GM10266 (cell line): ENCODE measurements at regions not wholly inside any gene's neighbourhood (a gene's known extent, or its start where the extent isn't known, plus 50 kb on each side); places are given as distances from the start of the nearest gene placed in this dataset.

Experiments
- DNase-seq: peaks from one replicate; pipeline ENCODE4 v3.0.0; 2012; ENCODE audit errors: extremely low spot score
- CTCF ChIP-seq: IDR thresholded peaks from 2 replicates; pipeline ENCODE4 v1.5.1; 2012; ENCODE audit warnings: mild to moderate bottlenecking, low read depth; ENCODE audit not compliant: control insufficient read depth, insufficient read depth; ENCODE audit errors: missing control alignments

GRCh38 chr4:142922720-142923119 lies 76.6 kb upstream of the INPP4B start:
- TF ChIP-seq CTCF, result no peak
- no peak for DNase-seq

GRCh38 chr4:142923619-142924018 lies 77.5 kb upstream of the INPP4B start:
- TF ChIP-seq CTCF, result no peak
- DNase-seq, result no peak

GRCh38 chr4:142925161-142925560 lies 79.1 kb upstream of the INPP4B start:
- TF ChIP-seq CTCF, result no peak
- DNase-seq, result no peak

GRCh38 chr4:142927721-142928120 lies 81.6 kb upstream of the INPP4B start:
- no peak for TF ChIP-seq CTCF

GRCh38 chr4:142929526-142929925 lies 83.4 kb upstream of the INPP4B start:
- no peak for TF ChIP-seq CTCF
- DNase-seq, result no peak

More at GRCh38 chr4:142927721-142928120, 81.6 kb upstream of the INPP4B start:
- DNase-seq, result no peak

GRCh38 chr4:142933207-142933606 lies 87.1 kb upstream of the INPP4B start:
- TF ChIP-seq CTCF, result no peak
- DNase-seq, result no peak

GRCh38 chr4:142940425-142941330 lies 94.6 kb upstream of the INPP4B start:
- no peak for TF ChIP-seq CTCF
- DNase-seq, result no peak
